HG03442 (cell line): ENCODE measurements at regions not wholly inside any gene's neighbourhood (a gene's known extent, or its start where the extent isn't known, plus 50 kb on each side); places are given as distances from the start of the nearest gene placed in this dataset.

Source experiments
- ATAC-seq: cut with Tn5 transposase; IDR thresholded peaks from one replicate; pipeline ENCODE4 v1.9.1; 2021; ENCODE audit warnings: mild to moderate bottlenecking, moderate library complexity; ENCODE audit not compliant: unreplicated experiment

DNA sequence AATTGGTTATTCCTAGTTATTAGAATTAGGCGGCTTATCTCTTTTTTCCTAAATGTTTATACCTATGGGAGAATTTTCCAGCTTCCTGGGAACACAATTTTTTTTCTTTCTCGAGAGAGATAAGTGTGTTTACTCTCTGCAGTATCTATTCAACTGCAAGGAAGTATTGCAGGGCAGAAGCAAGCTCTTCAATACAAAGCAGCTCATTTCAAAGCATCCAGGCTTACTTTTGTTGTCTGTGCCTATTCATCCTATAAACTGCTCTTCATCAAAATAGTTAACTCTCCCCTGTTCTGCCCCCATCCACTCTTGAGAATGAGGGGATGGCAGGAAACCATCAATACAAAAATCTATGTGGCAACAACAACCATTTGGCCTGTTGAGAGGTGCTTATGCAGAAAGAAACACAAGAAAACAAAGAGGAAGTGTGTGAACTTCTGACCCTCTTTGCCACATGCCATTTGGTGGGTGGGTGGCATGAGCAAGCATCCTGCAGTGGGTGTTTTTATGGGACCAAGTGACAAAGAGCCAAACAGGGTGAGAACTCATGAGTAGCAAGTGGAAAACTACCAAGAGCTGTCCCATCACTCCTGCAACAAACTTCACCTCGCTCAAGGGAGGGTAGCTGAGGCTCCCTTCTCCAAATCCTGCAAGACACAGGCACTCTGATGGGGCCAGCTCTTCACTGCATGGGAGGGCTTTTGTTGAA lies 50.6 kb upstream of the MRPS6 start:
- ATAC-seq, result no peak

DNA sequence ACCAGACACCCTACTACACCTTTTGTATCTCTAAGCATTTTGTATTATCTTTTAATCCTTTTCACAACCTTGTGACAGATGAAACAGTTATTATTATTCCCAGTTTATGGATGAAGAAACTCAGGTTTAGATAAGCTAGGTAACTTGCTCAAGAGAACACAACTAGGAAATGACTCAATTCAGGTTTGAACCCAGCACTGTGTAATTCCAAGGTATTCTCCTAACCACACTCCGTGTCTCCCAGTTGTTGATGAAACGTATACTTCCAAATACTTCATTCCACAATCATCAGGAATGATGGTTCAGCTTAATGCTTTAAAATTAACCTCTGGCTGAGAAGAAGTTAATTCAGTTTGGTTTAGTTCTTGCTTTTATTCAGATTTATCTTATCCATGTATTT lies 51.7 kb upstream of the MRPS6 start:
- no peak for ATAC-seq

DNA sequence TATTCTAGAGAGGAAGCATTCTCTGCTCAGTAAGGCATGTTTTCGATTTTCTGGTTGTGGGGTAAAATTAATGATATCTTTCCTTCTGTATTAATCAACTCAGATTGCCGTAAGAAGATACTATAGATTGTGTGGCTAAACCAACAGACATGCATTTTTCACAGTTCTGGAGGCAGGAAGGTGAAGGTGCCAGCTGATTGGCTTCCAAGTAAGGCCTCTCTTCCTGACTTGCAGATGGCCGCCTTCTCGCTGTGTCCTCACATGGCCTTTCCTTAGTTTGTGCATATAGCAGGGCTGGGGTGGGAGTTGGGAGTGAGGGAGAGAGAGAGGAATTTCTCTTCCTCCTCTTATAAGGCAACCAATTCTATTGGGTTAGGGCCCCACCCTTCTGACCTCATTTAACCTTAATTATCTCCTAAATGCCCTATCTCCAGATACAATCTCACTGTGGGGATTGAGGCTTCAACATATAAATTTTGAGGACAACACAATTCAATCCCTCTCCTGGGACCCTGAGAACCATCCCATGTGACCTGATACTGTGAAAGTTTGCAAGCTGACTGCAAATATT lies 52.3 kb upstream of the MRPS6 start:
- no peak for ATAC-seq

DNA sequence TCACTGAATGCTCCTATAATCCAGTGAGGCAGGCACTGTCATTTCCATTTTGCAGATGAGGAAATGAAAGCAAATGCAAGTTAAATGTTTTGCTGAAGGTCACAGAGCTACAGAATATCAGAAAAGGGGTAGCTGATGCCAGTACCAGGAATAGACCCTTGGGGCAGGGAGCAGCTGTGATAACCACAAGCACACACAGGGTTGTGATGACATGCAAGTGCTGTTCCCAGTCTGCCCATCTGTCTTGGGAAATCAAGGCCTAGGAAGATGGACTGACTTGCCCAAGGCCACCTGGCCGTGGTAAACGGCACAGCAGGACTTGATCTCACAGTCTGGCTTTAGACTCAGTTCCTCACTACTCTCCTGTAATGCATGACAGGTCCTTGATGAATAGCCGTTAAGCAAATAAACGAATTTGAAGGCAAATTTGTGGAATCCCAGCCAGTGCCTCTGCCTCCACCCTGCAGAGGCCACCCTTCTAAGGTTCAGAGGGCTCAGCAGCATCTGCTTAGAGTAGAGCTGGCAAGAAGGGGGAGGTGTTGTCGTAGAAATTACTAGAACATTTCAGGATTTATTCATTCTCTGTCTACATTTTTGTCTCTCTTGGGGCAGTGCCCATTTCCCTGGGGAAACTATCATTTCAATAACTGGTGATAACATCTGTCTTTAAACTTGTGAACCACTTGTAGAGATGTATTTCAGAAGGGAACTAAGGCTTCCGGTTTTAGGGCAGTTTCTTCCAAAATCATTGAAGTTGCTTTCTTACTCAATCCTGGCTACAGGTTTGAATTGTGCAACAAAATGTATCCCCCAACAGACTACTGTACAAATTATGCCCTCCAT lies 53.2 kb upstream of the MRPS6 start:
- ATAC-seq, result peak; percentile 35

DNA sequence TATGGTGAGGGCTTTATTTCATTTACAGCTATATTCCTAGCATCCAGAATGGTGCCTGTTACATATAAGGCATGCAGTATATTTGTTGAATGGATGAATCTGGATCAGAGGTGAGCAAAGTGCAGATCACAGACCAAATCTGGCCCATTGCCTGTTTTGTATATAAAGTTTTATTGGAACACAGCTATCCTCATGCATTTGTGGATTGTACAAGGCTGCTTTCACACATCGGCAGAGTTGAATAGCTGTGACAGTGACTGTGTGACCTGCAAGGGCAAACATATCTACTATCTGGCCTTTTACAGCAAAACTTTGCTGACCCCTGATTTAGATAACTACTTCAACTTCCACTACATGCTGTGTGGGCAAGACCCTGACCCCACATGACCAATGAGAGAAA lies 54.0 kb upstream of the MRPS6 start:
- no peak for ATAC-seq

DNA sequence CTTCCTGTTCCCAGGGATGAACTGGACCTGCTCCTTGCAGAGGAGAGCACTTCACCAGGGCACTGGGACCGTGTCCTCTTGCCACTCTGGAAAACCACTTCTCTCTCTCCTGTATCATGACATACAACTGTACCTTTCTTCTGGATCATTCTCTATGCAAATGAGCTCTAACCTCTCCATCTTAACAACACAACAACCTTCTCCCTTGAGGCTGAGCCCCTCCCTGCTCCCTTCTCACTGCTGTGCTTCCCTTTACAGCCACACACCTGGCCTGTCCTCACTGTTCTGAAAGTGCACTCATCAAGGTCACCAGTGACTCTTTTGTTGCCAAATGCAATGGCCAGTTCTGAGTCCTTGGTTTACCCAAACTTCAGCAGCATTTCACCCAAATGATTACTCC lies 54.5 kb upstream of the MRPS6 start:
- no peak for ATAC-seq

DNA sequence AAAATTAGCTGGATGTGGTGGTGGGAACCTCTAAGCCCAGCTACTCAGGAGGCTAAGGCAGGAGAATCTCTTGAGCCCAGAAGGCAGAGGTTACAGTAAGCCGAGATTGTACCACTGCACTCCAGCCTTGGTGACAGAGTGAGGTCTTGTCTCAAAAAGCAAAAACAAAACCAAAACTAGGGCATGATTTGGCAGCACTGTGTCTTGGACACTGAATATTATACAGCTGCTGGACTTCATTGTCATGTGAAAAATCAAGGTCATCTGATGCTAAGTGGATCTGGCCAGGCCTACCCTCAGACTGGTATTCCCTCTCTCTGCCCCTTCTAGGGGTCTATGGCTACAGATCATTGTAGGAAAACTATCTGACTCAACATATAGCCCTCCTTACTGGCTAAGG lies 55.2 kb upstream of the MRPS6 start:
- no peak for ATAC-seq

DNA sequence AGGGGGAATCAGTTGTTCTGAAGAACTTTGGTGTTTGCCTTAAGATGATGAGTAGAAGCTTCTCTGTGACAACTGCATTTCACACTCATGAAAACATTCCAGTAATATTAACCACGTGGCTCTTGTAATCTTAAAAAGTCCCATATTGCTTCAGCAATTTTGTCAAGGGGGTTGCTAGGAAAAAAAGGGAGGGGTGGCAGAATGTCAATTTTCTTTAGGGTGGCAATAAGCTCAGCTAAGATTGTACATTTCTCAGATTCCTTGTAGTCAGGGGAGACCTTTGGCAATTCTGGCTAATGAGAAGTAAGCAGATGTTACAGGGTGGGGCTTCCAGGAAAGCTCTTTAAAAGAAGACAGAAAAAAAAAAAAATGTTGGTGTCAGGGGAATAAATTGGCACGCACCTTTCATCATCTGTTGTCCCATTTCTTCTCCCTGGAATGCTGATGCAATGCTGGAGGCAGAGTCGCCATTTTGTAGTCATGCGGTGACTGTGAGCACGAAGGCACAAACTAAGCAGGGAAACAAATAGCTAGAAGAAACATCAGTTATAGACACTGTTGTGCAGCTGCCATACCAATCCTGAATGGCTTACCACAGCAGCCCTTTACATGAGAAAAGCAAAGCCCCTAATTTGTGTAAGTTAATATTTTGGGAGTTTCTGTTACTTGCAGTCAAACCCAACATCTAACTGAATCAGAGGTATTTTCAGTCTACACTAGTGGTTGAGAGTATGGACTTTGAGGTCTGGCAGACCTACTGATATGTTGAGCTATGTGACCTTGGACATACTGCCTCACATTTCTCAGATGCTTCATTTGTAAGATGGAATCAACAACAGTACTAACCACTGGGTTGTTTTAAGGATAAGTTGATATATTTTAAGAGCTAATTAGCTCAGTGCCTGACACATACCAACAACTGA lies 56.1 kb upstream of the MRPS6 start:
- no peak for ATAC-seq

DNA sequence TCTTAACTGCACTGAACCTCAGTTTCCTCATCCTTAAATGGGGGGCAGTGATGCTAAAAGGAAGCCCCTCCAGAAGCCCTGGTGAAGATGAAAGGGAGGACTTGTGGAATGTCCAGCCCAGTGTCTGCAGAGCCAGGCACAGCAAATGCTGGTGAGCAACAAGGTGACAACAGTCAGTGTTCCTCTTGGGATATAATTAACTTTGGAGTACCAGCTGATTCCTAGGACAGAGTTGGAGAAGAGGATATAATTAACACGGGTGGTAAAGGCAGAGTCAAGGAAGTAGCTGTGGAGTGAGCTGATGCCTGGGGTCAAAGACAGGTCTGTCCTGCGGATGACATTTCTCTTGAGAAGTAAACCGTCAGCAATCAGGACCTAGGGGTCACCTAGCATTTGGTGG lies 60.7 kb upstream of the MRPS6 start:
- no peak for ATAC-seq

DNA sequence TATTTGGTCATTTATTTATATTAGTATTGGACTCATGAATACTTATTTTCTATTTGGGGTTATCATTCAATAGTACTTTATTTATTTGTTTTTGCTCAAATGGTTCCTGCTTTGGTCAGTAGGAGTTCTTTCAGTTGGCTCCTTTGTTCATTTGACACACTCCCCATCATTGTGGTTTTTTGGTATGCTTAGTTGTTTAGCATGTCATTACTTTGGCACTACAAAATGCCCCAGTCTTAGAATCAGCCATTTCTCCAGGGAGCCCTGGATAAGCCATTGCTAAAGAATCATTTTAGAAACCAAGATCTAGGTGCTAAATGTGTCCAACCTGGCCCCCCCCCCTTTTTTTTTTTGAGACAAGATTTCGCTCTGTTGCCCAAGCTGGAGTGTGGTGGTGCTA lies 61.7 kb upstream of the MRPS6 start:
- no peak for ATAC-seq

DNA sequence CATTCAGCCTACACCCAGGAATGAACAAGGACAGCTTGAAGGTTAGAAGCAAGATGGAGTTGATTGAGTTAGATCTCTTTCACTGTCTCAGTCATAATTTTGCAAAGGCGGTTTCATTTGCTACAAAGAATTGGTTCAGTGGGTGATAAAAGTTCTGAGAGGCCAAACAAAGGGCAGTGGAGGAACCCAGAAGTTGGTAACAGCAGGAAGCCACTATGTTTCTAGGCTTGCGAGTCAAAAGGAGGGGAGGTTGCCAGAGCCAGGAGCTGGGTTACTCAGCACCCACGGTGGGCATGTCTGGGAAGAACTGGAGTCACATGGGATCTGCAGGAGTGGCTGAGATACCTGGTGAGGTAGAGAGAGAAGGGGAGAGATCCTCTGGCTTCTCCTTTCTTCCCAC lies 64.2 kb upstream of the MRPS6 start:
- no peak for ATAC-seq

DNA sequence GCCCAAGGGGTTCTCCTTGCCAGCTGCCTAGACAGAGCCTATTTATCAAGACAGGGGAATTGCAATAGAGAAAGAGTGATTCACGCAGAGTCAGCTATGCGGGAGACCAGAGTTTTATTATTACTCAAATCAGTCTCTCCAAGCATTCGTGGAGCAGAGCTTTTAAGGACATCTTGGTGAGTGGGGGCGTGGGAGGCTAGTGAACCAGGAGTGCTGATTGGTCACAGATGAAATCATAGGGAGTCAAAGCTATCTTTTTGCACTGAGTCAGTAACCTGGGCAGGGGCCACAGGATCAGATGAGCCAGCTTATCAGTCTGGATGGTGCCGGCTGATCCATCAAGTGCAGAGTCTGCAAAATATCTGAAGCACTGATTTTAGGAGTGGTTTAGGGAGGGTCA lies 64.8 kb upstream of the MRPS6 start:
- no peak for ATAC-seq

DNA sequence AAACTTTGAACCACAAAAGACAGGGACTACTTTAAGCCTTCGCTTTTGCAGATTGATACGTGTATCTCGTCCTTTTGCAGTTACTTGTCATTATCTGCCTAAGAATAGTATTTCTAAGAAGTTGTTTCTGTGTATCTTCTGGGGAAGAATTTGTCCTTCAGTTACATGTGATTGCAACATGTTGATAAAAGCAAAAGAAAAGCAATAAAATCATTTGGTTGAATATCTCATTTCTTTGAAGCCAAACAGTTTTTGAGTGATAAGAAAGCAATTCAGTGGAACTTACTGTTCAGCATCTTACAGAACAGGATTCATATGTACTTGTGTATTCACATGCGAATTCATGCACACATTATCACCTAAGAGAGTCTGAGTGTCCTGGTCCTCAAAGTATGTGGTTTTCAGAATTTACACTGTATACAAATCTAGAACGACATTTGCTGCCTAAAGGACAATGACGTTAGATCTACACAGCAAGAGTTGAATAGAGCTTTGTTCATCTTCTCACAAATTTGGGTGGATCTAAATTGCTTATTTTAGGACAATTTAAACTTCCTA lies 66.7 kb upstream of the MRPS6 start:
- ATAC-seq, result no peak

DNA sequence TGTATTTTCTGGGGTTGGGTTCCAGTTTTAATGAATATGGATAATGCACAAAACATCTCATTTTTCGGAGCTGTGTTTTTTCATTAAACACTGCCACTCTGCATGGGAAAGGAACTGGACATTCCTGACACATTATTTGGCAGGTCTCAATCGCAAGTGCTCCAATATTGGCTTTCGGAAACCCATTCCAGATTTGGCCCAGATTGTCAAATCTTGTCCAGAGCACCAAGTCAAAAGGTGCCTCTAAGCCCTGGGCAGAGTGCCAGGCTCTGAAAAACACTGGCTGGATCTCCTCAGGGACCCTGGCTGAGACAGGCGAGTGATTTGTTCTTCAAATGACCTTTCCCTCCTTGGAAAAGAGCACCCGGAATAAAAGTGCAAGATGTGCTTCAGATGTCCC lies 68.4 kb upstream of the MRPS6 start:
- no peak for ATAC-seq

DNA sequence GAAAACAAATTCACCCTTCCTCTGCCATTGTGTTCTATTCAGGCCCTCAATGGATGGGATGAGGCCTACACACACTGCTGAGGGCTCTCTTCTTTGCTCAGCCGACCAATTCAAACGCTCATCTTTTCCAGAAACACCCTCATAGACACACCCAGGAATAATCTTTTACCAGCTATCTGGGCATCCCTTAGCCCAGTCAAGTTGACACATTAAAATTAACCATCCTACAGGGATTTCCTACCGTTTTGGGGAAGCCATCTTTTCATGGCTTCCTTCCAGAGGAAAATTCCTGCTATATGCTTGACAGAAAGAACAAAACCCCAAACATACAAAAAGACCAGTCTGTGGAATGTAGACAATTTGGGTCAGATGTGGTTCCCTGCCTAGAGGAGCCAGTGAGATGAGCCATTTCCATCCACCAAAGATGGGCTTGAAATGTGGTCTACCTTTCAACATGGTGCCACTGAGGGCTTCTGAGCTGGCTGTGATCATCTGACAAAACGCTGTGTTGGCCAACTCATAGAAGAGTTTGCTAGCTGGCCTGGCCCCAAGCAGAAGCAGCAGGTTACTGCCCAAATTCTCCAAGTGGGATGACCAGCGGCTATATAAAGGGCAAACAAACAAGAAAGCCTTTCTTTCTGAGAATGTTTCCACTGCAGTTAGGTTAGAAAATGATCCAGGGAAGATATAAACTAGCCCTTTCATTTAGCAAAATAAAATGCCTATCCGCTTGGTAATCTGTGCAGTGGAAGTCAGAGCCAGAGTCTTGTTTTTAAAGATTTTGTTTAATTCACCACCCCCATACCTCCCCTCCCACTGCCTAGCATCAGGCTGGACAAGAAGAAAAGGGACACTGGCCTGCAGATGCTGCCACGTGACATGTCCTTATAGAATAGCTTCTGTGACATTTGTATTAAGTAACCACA lies 69.1 kb upstream of the MRPS6 start:
- ATAC-seq, result no peak

DNA sequence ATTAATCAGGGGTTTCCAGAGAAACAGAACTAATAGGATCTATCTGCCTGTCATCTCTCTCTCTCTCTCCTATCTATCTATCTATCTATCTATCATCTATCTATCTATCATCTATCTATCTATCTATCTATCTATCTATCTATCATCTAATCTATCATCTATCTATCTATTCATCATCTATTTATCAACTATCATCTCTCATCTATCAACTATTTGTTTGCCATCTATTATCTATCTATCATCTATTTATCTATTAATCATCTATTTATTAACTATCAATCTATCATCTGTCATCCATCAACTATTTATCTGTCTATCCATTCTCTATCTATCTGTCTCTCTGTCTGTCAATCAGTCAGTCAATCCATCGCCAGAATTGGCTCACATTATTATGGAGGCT lies 70.0 kb upstream of the MRPS6 start:
- no peak for ATAC-seq

DNA sequence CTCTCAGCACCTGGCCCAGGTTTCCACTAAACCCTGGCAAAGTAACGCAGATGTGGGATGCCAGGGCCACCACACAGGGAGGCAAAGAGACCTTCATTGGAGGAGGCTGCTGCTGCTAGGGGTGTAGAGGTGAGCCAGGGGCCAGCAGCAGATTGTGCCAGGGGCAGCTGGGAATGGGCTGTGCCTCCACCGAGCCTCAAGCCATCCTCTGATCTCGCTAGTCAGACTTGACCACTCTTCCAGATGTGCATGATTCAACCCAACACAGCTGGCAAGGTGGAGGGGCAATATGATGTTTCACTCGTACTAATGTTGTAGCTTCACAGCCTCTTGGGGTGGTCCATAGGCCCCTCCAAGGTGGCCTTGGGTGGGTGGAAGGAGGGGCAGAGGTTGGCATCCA lies 73.0 kb upstream of the MRPS6 start:
- ATAC-seq, result no peak

DNA sequence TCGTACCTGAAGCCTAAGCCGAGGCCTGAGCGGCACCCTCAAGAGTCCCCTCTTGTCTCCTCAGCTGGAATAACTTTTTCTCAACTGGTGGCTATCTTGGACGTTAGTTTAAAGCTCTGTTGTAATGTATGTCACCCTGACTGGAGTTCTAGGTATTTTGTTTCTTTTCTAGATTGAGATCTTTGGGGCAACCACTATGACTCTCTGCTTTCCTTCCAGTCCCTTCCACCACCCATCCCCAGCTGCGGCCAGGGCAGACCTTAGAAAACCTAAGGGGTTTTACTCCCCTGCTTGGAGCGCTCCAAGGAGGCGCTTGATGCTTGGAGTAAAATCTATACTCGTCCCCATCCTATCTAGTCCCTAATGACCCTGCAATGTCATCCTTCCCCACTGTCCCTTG lies 74.6 kb upstream of the MRPS6 start:
- ATAC-seq, result no peak

DNA sequence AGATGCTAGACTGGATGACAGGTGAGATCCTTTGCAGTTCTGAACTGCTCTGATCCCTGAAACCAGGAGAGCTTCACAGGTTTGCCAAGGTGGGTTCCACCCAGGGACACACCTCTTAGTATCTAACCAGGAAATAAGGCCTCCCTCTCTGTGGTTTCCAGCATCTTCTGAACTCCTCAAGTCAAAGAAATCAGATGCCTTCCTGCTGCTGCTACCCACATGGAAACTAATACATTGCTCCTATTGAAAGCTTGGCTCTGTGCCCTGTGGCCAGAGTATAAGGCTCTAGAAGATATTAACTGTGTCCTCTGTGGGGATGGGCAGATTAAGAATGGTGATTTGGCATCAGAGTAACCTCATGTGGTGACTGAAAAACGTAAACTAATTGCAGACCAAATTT lies 75.0 kb upstream of the MRPS6 start:
- ATAC-seq, result no peak

DNA sequence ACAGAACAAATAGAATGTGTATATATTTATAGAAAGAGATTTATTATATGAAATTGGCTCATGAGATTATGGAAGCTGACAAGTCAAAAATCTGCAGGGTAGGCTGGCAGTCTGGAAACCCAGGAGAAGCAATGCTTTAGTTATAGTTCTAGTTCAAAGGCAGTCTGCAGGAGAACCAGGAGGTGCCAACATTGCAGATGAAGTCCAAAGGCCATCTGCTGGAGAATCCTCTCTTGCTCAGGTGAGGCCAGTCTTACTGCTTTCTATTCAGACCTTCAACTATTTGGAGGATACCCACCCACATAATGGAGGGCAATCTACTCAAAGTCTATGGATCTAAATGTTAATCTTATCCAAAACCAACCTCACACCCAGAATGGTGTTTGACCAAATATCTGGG lies 75.9 kb upstream of the MRPS6 start:
- ATAC-seq, result no peak
